Mucosa of descending colon (tissue), 3 donors: ENCODE measurements at regions not wholly inside any gene's neighbourhood (a gene's known extent, or its start where the extent isn't known, plus 50 kb on each side); places are given as distances from the start of the nearest gene placed in this dataset.

Experiments used
- ATAC-seq: fragments of 200-7000 bp; cut with Tn5 transposase; one replicate; pipeline ENCODE4 v1.9.1; 2020; ENCODE audit warnings: mild to moderate bottlenecking, moderate library complexity
- DNase-seq, 3 donors: peaks; one replicate each; pipeline ENCODE4 v3.0.0-alpha.2; 2020
- H3K36me3 ChIP-seq: fragments of 200-600 bp; one replicate; pipeline ENCODE4 v1.8.0; 2021; ENCODE audit warnings: low read depth, mild to moderate bottlenecking
- H3K4me1 ChIP-seq: fragments of 200-600 bp; one replicate; pipeline ENCODE4 v1.8.0; 2021; ENCODE audit warnings: low read depth, mild to moderate bottlenecking
- H3K4me3 ChIP-seq: fragments of 200-600 bp; one replicate; pipeline ENCODE4 v1.8.0; 2021; ENCODE audit warnings: mild to moderate bottlenecking
- H3K9me3 ChIP-seq: fragments of 200-600 bp; one replicate; pipeline ENCODE4 v1.8.0; 2021; ENCODE audit warnings: mild to moderate bottlenecking
- CTCF ChIP-seq: fragments of 200-600 bp; IDR thresholded peaks from one replicate; pipeline ENCODE4 v1.8.0; 2022; ENCODE audit warnings: antibody characterized with exemption, mild to moderate bottlenecking
- intact Hi-C, 2 donors: fragments of 100-400 bp; cut with DNase I in 1 of 2; cut with micrococcal nuclease in 1 of 2; formaldehyde crosslinking; loops; one replicate each; pipeline versions ENCODE4 v1.11.0 to v1.11.1; 2022; cut with DNase I, micrococcal nuclease
- donor health status: DM: no; HTN: no; CAD: no; lungs with moderate emphysema.
- donor health status: DM: no; HTN: no; CAD: no.
- donor health status: DM: no; HTN: yes; CAD: no.

- no peak overlapping the region for H3K4me3 ChIP-seq
- DNase-seq (no peak), ATAC-seq (no peak)
- no peak for TF ChIP-seq CTCF
- H3K4me1 ChIP-seq: peaks cover 8% of the 10 kb centered on the region
- H3K36me3 ChIP-seq: no peaks in the 10 kb centered on the region
- H3K9me3 ChIP-seq: no peaks in the 10 kb centered on the region
- intact Hi-C loops: no loop called here
Observed at GRCh38 chr11:105203569-105204240, 64.1 kb upstream of the CARD18 start.

GRCh38 chr11:105202844-105203548, 63.4 kb upstream of the CARD18 start:
- peak in 1 of 3 donors; percentile 46 for DNase-seq
- ATAC-seq: peak; percentile 91
- no peak for TF ChIP-seq CTCF
- Histone ChIP-seq H3K36me3 (no peaks in the 10 kb centered on the region), H3K4me1 (peaks cover 8% of the 10 kb centered on the region), H3K9me3 (no peaks in the 10 kb centered on the region), H3K4me3 (no peak overlapping the region)
- intact Hi-C loops: no loop called here

GRCh38 chr11:105202422-105202821, 62.9 kb upstream of the CARD18 start:
- ATAC-seq (peak; percentile 37), DNase-seq (peak in 1 of 3 donors; percentile 19)
- H3K4me3 ChIP-seq: no peak overlapping the region
- no peaks in the 10 kb centered on the region for H3K36me3 ChIP-seq
- H3K4me1 ChIP-seq: peaks cover 8% of the 10 kb centered on the region
- H3K9me3 ChIP-seq: no peaks in the 10 kb centered on the region
- intact Hi-C loops: no loop called here
- no peak for TF ChIP-seq CTCF

GRCh38 chr11:105201166-105201565, 61.6 kb upstream of the CARD18 start:
- no peak for DNase-seq
- no peaks in the 10 kb centered on the region for H3K9me3 ChIP-seq
- peaks cover 8% of the 10 kb centered on the region for H3K4me1 ChIP-seq
- H3K36me3 ChIP-seq: no peaks in the 10 kb centered on the region
- no peak overlapping the region for H3K4me3 ChIP-seq
- ATAC-seq: peak; percentile 63
- no peak for TF ChIP-seq CTCF
- intact Hi-C loops: no loop called here

- Histone ChIP-seq H3K9me3 (no peaks in the 10 kb centered on the region), H3K4me3 (no peak overlapping the region), H3K36me3 (no peaks in the 10 kb centered on the region), H3K4me1 (peaks cover 6% of the 10 kb centered on the region)
- TF ChIP-seq CTCF: no peak
- intact Hi-C loops: no loop called here
- ATAC-seq (no peak), DNase-seq (no peak)
Observed at GRCh38 chr11:105197071-105197815, 57.7 kb upstream of the CARD18 start.
